SU-DHL-6 (cell line): ENCODE measurements at regions not wholly inside any gene's neighbourhood (a gene's known extent, or its start where the extent isn't known, plus 50 kb on each side); places are given as distances from the start of the nearest gene placed in this dataset.

Experiments
- H2AFZ ChIP-seq: fragments of 200-600 bp; sonication (generic); 2 replicates; pipeline ENCODE4 v1.6.1; 2014; ENCODE audit warnings: low read depth, mild to moderate bottlenecking, moderate library complexity, mixed read lengths, antibody characterized with exemption, low read length; ENCODE audit not compliant: severe bottlenecking
- H3F3A ChIP-seq: fragments of 200-600 bp; shearing (Covaris generic); 2 replicates; pipeline ENCODE4 v1.6.0; 2016; ENCODE audit warnings: antibody characterized with exemption, mild to moderate bottlenecking; ENCODE audit not compliant: insufficient read depth
- H3K27ac ChIP-seq: fragments of 200-600 bp; sonication (generic); 2 replicates; pipeline ENCODE4 v1.5.1; 2016; ENCODE audit warnings: low read depth, mild to moderate bottlenecking, low read length, moderate library complexity, mixed read lengths
- H3K27me3 ChIP-seq: fragments of 200-600 bp; sonication (generic), shearing (Covaris generic); 2 replicates; pipeline ENCODE4 v1.6.0; 2014; ENCODE audit warnings: mild to moderate bottlenecking, low read length
- H3K36me3 ChIP-seq: fragments of 200-600 bp; sonication (generic); 2 replicates; pipeline ENCODE4 v1.6.1; 2014; ENCODE audit warnings: mild to moderate bottlenecking, low read length, mixed read lengths
- H3K4me2 ChIP-seq: fragments of 300-600, 200-600 bp; shearing (Covaris generic), sonication (generic); 2 replicates; pipeline ENCODE4 v1.6.0; 2014; ENCODE audit warnings: low read length, low read depth, mild to moderate bottlenecking; ENCODE audit not compliant: poor library complexity, severe bottlenecking
- H3K4me3 ChIP-seq: fragments of 200-600 bp; sonication (generic); 2 replicates; pipeline ENCODE4 v1.5.1; 2014; ENCODE audit warnings: antibody characterized with exemption, low read length, mild to moderate bottlenecking, mixed read lengths; ENCODE audit not compliant: insufficient read depth, poor library complexity, severe bottlenecking
- H3K79me2 ChIP-seq: fragments of 200-600 bp; sonication (generic); 2 replicates; pipeline ENCODE4 v1.6.1; 2014; ENCODE audit warnings: mild to moderate bottlenecking, low read length, moderate library complexity; ENCODE audit not compliant: insufficient read depth
- H3K9ac ChIP-seq: fragments of 200-600 bp; sonication (generic); 2 replicates; pipeline ENCODE4 v1.7.0; 2014; ENCODE audit warnings: mild to moderate bottlenecking, low read length
- H3K9me2 ChIP-seq: fragments of 200-600 bp; sonication (generic); replicated peaks from 2 replicates; pipeline ENCODE4 v1.6.1; 2014; ENCODE audit warnings: low read length; ENCODE audit not compliant: insufficient read depth
- H3K9me3 ChIP-seq: fragments of 200-600 bp; sonication (generic); 2 replicates; pipeline ENCODE4 v1.6.1; 2014; ENCODE audit warnings: low read length, mixed read lengths; ENCODE audit not compliant: insufficient read depth
- H4K20me1 ChIP-seq: fragments of 200-600 bp; sonication (generic); 2 replicates; pipeline ENCODE4 v1.6.1; 2014; ENCODE audit warnings: low read depth, mild to moderate bottlenecking, antibody characterized with exemption, low read length, moderate library complexity, mixed read lengths
- CTCF ChIP-seq: fragments of 200-600 bp; sonication (generic); IDR thresholded peaks from one replicate; pipeline ENCODE4 v1.5.1; 2017; ENCODE audit warnings: antibody characterized with exemption, mild to moderate bottlenecking, low read length, moderate library complexity; ENCODE audit not compliant: insufficient read depth, poor library complexity, severe bottlenecking
- EZH2phosphoT487 ChIP-seq: fragments of 200-600 bp; sonication (generic), shearing (Covaris generic); conservative IDR thresholded peaks from 2 replicates; pipeline ENCODE4 v1.6.1; 2018; ENCODE audit warnings: mild to moderate bottlenecking, antibody characterized with exemption, low read length, moderate library complexity, mixed read lengths

- Histone ChIP-seq H3K27me3 (no peaks in the 10 kb centered on the region), H3F3A (no peaks in the 10 kb centered on the region), H3K9me3 (no peaks in the 10 kb centered on the region), H3K4me3 (no peak overlapping the region), H3K9me2 (no peaks in the 10 kb centered on the region), H3K36me3 (no peaks in the 10 kb centered on the region), H2AFZ (no peak overlapping the region), H3K9ac (no peak overlapping the region), H3K27ac (no peak overlapping the region), H3K79me2 (no peaks in the 10 kb centered on the region), H4K20me1 (no peaks in the 10 kb centered on the region), H3K4me2 (no peak overlapping the region)
- no peak for TF ChIP-seq EZH2phosphoT487
- TF ChIP-seq CTCF = no peak
Measured at GRCh38 chr6:27562027-27562410, 89.1 kb upstream of the ZNF184 start.

GRCh38 chr6:27558028-27558724 lies 85.3 kb upstream of the ZNF184 start:
- Histone ChIP-seq H3K27ac (no peak overlapping the region), H3K4me2 (no peak overlapping the region), H3F3A (no peaks in the 10 kb centered on the region), H3K79me2 (no peaks in the 10 kb centered on the region), H3K9ac (no peak overlapping the region), H3K9me2 (no peaks in the 10 kb centered on the region), H3K4me3 (no peak overlapping the region), H3K9me3 (no peaks in the 10 kb centered on the region), H3K36me3 (no peaks in the 10 kb centered on the region), H3K27me3 (no peaks in the 10 kb centered on the region), H4K20me1 (no peaks in the 10 kb centered on the region), H2AFZ (no peak overlapping the region)
- TF ChIP-seq CTCF (no peak), EZH2phosphoT487 (no peak)

GRCh38 chr6:27556406-27556805 lies 83.5 kb upstream of the ZNF184 start:
- H4K20me1 ChIP-seq = no peaks in the 10 kb centered on the region
- no peaks in the 10 kb centered on the region for H3K9me3 ChIP-seq
- no peak overlapping the region for H3K4me3 ChIP-seq
- no peak overlapping the region for H3K27ac ChIP-seq
- H3K4me2 ChIP-seq = no peak overlapping the region
- no peaks in the 10 kb centered on the region for H3K79me2 ChIP-seq
- no peaks in the 10 kb centered on the region for H3K27me3 ChIP-seq
- no peak overlapping the region for H2AFZ ChIP-seq
- no peaks in the 10 kb centered on the region for H3K9me2 ChIP-seq
- no peaks in the 10 kb centered on the region for H3F3A ChIP-seq
- TF ChIP-seq CTCF (no peak), EZH2phosphoT487 (no peak)
- no peaks in the 10 kb centered on the region for H3K36me3 ChIP-seq
- no peak overlapping the region for H3K9ac ChIP-seq
